Thoracic aorta (tissue), 2 donors: ENCODE measurements at regions not wholly inside any gene's neighbourhood (a gene's known extent, or its start where the extent isn't known, plus 50 kb on each side); places are given as distances from the start of the nearest gene placed in this dataset.

Experiments used
- ATAC-seq: fragments of 150-250 bp; one replicate; pipeline ENCODE4 v1.8.0; 2017; ENCODE audit warnings: low read depth; ENCODE audit not compliant: insufficient number of reproducible peaks, low FRiP score
- DNase-seq: peaks from one replicate; pipeline ENCODE4 v3.0.0-alpha.2; 2020; ENCODE audit warnings: low spot score
- H3K27ac ChIP-seq, 2 donors: fragments of 200-600 bp; sonication (generic); 1 replicate in 1 of 2; 2 replicates in 1 of 2; pipeline ENCODE4 v1.5.1; 2016; ENCODE audit warnings: mild to moderate bottlenecking in 2 of 2, moderate library complexity in 2 of 2
- H3K27me3 ChIP-seq: fragments of 200-600 bp; sonication (generic); replicated peaks from 2 replicates; pipeline ENCODE4 v1.6.0; 2016; ENCODE audit warnings: mild to moderate bottlenecking; ENCODE audit not compliant: insufficient read depth
- H3K36me3 ChIP-seq: fragments of 200-600 bp; sonication (generic); one replicate; pipeline ENCODE4 v1.5.1; 2016
- H3K4me1 ChIP-seq, 2 donors: fragments of 200-600 bp; sonication (generic); 1 replicate in 1 of 2; 2 replicates in 1 of 2; pipeline versions ENCODE4 v1.5.1 to v1.6.0; 2016; ENCODE audit warnings: low read depth in 2 of 2, mild to moderate bottlenecking in 1 of 2; ENCODE audit not compliant: control insufficient read depth in 1 of 2
- H3K4me3 ChIP-seq: fragments of 200-600 bp; sonication (generic); 2 replicates; pipeline ENCODE4 v1.5.1; 2016; ENCODE audit warnings: mild to moderate bottlenecking
- H3K9me3 ChIP-seq: fragments of 200-600 bp; sonication (generic); 2 replicates; pipeline ENCODE4 v1.5.1; 2016
- CTCF ChIP-seq: fragments of 200-600 bp; sonication (generic); IDR thresholded peaks from one replicate; pipeline ENCODE4 v1.5.1; 2019; ENCODE audit warnings: antibody characterized with exemption

- Histone ChIP-seq H3K4me3 (no peak overlapping the region), H3K27me3 (no peaks in the 10 kb centered on the region), H3K4me1 (no peaks in the 10 kb centered on the region), H3K9me3 (no peaks in the 10 kb centered on the region), H3K27ac (no peak overlapping the region), H3K36me3 (no peaks in the 10 kb centered on the region)
- TF ChIP-seq CTCF, result no peak
- DNase-seq, result no peak
- no peak for ATAC-seq
Measured at GRCh38 chr4:87745064-87745807, 54.1 kb upstream of the IBSP start.

DNA sequence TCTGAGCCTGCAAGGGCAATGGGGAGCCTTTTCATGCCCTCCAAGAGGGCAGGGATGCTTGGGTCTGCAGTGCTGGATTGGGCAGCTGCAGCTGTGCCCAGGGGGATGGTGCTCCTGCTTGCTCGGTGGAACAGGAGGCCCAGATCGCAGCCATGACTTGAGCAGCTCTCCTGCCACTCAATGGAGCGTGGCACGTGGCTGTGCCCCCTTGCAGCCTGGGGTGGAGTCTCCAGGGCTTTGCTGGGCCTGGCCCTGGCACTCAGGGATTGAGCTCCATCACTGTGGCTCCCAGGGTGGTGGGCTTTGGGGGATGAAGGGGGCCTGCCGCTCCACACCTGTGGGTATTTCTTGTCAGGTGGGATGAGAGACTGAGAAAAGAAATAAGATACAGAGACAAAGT lies 53.4 kb upstream of the IBSP start:
- TF ChIP-seq CTCF, result no peak
- Histone ChIP-seq H3K27ac (no peak overlapping the region), H3K36me3 (no peaks in the 10 kb centered on the region), H3K4me3 (no peak overlapping the region), H3K9me3 (no peaks in the 10 kb centered on the region), H3K27me3 (no peaks in the 10 kb centered on the region), H3K4me1 (no peaks in the 10 kb centered on the region)
- DNase-seq (no peak), ATAC-seq (no peak)
